GM12878 (cell line): ENCODE measurements at regions not wholly inside any gene's neighbourhood (a gene's known extent, or its start where the extent isn't known, plus 50 kb on each side); places are given as distances from the start of the nearest gene placed in this dataset.

Source experiments
- ATAC-seq: fragments of 200-7000 bp; cut with Tn5 transposase; 3 replicates; pipeline ENCODE4 v1.9.1; 2020; ENCODE audit warnings: mild to moderate bottlenecking, moderate library complexity
- BruUV-seq: library from RNA; stranded (reverse); fragments of 400-500 nt; replicated peaks from 2 replicates; lab custom pipeline; 2021; lab: Mats Ljungman, UMichigan
- CTCF ChIA-PET: fragments of 300-600 bp; sonication (Branson Sonifier 250); formaldehyde crosslinking; extraction: SDS; loops from one replicate; lab custom pipeline; 2021; ENCODE audit warnings: inconsistent platforms; lab: Yijun Ruan, JAX
- POLR2A ChIA-PET: fragments of 350-600 bp; formaldehyde crosslinking; extraction: SDS; loops from one replicate; lab custom pipeline; 2021; ENCODE audit warnings: inconsistent platforms; lab: Charles Lee
- RAD21 ChIA-PET: fragments of 300-600 bp; sonication (Branson Sonifier 250); formaldehyde crosslinking; loops from one replicate; lab custom pipeline; 2023; ENCODE audit warnings: antibody characterized with exemption; ENCODE audit not compliant: unreplicated experiment; lab: Charles Lee
- SMC1A ChIA-PET: fragments of 300-600 bp; sonication (Branson Sonifier 250); formaldehyde crosslinking; loops from one replicate; lab custom pipeline; 2023; ENCODE audit not compliant: unreplicated experiment, uncharacterized antibody; lab: Charles Lee
- DNase-seq: peaks from one replicate; pipeline ENCODE4 v3.0.0-alpha.2; 2011; ENCODE audit warnings: low read depth, low spot score
- FAIRE-seq: peaks from 3 replicates; lab custom pipeline; 2011; peaks lifted over from hg19 to GRCh38; lab: Jason Lieb, UNC
- H2AFZ ChIP-seq: 2 replicates; pipeline ENCODE4 v1.6.0; 2011; ENCODE audit warnings: low read depth, low read length, control low read depth; ENCODE audit not compliant: control insufficient read depth
- H3K27ac ChIP-seq: 2 replicates; pipeline ENCODE4 v1.5.1; 2011; ENCODE audit warnings: control low read depth; ENCODE audit not compliant: control insufficient read depth, insufficient read depth
- H3K27me3 ChIP-seq, 2 experiments: replicated peaks in 1 of 2; 2 replicates each; pipeline versions ENCODE4 v1.6.0 to v1.6.1; 2011; ENCODE audit warnings: low read length in 1 of 2; ENCODE audit not compliant: control insufficient read depth in 2 of 2, insufficient read depth in 2 of 2
- H3K36me3 ChIP-seq, 2 experiments: 2 replicates each; pipeline ENCODE4 v1.5.1; 2011; ENCODE audit warnings: low read length in 1 of 2; ENCODE audit not compliant: control insufficient read depth in 2 of 2, insufficient read depth in 2 of 2
- H3K4me1 ChIP-seq: 2 replicates; pipeline ENCODE4 v1.6.1; 2011; ENCODE audit warnings: mild to moderate bottlenecking, low read length, moderate library complexity, mixed read lengths; ENCODE audit not compliant: control insufficient read depth, insufficient read depth
- H3K4me2 ChIP-seq: 2 replicates; pipeline ENCODE4 v1.6.0; 2011; ENCODE audit warnings: control low read depth; ENCODE audit not compliant: control insufficient read depth, insufficient read depth
- H3K4me3 ChIP-seq: fragments of 200-600 bp; sonication (generic); 2 replicates; pipeline ENCODE4 v1.5.1; 2016
- H3K79me2 ChIP-seq: 2 replicates; pipeline ENCODE4 v1.6.0; 2011; ENCODE audit warnings: low read length; ENCODE audit not compliant: control insufficient read depth, insufficient read depth
- H3K9ac ChIP-seq: 2 replicates; pipeline ENCODE4 v1.8.0; 2011; ENCODE audit warnings: low read length, control low read depth, mixed read lengths; ENCODE audit not compliant: control insufficient read depth, insufficient read depth
- H3K9me3 ChIP-seq: replicated peaks from 3 replicates; pipeline ENCODE4 v1.5.1; 2011; ENCODE audit warnings: mild to moderate bottlenecking, low read length; ENCODE audit not compliant: control insufficient read depth, insufficient read depth
- H4K20me1 ChIP-seq: 2 replicates; pipeline ENCODE4 v1.6.0; 2011; ENCODE audit not compliant: control insufficient read depth, insufficient read depth
- RFX5 ChIP-seq: IDR thresholded peaks from 2 replicates; pipeline ENCODE4 v1.6.1; 2011; ENCODE audit warnings: low read depth, low read length, improper control_type of control experiment
- TCF12 ChIP-seq: IDR thresholded peaks from 2 replicates; pipeline ENCODE4 v1.6.1; 2011; ENCODE audit warnings: low read depth, mild to moderate bottlenecking, low read length
- YBX1 ChIP-seq: fragments of 450-650 bp; IDR thresholded peaks from 2 replicates; pipeline ENCODE4 v1.6.1; 2016; ENCODE audit warnings: antibody characterized with exemption
- WGBS: methylation state at CpG from one replicate; pipeline ENCODE4 v1.1.6; 2016; ENCODE audit warnings: low lambda C conversion rate; ENCODE audit not compliant: insufficient replicate concordance, insufficient coverage; ENCODE audit errors: missing lambda C conversion rate; 5-methylcytosine and 5-hydroxymethylcytosine counted together
- in situ Hi-C: fragments of 300-500 bp; cut with MboI; formaldehyde crosslinking; loops from 9 replicates; pipeline ENCODE4 v1.14.3; 2018; ENCODE audit warnings: mixed read lengths
- intact Hi-C: fragments of 100-400 bp; cut with micrococcal nuclease; formaldehyde crosslinking; loops from one replicate; pipeline ENCODE4 v1.14.2; 2022; ENCODE audit not compliant: unreplicated experiment
- TF ChIP-seq, protein P1 (sequence below): fragments of 450-650 bp; IDR thresholded peaks from 2 replicates; pipeline ENCODE4 v1.6.1; 2017; ENCODE audit warnings: antibody characterized with exemption, mild to moderate bottlenecking, moderate library complexity
- TF ChIP-seq, protein P2 (sequence below): fragments of 450-650 bp; IDR thresholded peaks from 2 replicates; pipeline ENCODE4 v1.6.1; 2017; ENCODE audit warnings: mild to moderate bottlenecking

DNA sequence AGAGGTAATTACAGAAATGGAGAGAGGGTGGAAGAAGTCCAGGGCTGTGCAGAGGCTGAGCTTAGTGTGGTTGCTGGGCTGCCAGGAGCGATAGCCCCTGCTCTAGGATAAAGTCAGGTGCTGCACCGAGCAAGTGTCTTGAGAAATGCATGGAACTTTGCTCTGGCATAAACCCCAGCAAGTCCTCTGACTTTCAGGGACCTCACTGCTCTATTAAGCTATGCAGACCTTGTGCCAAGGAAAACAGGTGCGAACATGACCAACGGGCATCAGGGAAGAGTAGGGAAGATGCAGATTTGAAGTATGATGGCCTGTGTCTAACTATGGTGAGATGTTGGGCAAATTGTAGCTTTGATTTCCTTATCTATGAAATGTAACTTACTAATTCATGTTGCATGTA is 416.8 kb downstream of the NR2F2 start:
- no peaks in the 10 kb centered on the region for H3K36me3 ChIP-seq
- H2AFZ ChIP-seq, result no peak overlapping the region
- intact Hi-C loops, result no loop called here
- no peak for FAIRE-seq
- H3K79me2 ChIP-seq, result no peaks in the 10 kb centered on the region
- no peak for ATAC-seq
- H3K27ac ChIP-seq, result no peak overlapping the region
- no peaks in the 10 kb centered on the region for H3K27me3 ChIP-seq
- 22% methylated on average over 4 of the region's 4 CpGs for WGBS
- ChIA-PET POLR2A (no interaction called here), CTCF (no interaction called here), SMC1A (interaction anchor here (0.7 to 1.0 kb wide), 4 partner anchors 58 to 197 kb away, joined by 3 to 4 read pairs (median 3); no protein-coding TSS in a partner anchor), RAD21 (interaction anchor here (0.6 kb wide), 1 partner anchor 339 kb away, joined by 3 read pairs; no protein-coding TSS in a partner anchor)
- H3K4me1 ChIP-seq, result no peaks in the 10 kb centered on the region
- TF ChIP-seq RFX5, result no peak
- TF ChIP-seq TCF12, result no peak
- TF ChIP-seq YBX1, result no peak
- TF ChIP-seq, protein P1, sequence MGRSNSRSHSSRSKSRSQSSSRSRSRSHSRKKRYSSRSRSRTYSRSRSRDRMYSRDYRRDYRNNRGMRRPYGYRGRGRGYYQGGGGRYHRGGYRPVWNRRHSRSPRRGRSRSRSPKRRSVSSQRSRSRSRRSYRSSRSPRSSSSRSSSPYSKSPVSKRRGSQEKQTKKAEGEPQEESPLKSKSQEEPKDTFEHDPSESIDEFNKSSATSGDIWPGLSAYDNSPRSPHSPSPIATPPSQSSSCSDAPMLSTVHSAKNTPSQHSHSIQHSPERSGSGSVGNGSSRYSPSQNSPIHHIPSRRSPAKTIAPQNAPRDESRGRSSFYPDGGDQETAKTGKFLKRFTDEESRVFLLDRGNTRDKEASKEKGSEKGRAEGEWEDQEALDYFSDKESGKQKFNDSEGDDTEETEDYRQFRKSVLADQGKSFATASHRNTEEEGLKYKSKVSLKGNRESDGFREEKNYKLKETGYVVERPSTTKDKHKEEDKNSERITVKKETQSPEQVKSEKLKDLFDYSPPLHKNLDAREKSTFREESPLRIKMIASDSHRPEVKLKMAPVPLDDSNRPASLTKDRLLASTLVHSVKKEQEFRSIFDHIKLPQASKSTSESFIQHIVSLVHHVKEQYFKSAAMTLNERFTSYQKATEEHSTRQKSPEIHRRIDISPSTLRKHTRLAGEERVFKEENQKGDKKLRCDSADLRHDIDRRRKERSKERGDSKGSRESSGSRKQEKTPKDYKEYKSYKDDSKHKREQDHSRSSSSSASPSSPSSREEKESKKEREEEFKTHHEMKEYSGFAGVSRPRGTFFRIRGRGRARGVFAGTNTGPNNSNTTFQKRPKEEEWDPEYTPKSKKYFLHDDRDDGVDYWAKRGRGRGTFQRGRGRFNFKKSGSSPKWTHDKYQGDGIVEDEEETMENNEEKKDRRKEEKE, result no peak
- TF ChIP-seq, protein P2, sequence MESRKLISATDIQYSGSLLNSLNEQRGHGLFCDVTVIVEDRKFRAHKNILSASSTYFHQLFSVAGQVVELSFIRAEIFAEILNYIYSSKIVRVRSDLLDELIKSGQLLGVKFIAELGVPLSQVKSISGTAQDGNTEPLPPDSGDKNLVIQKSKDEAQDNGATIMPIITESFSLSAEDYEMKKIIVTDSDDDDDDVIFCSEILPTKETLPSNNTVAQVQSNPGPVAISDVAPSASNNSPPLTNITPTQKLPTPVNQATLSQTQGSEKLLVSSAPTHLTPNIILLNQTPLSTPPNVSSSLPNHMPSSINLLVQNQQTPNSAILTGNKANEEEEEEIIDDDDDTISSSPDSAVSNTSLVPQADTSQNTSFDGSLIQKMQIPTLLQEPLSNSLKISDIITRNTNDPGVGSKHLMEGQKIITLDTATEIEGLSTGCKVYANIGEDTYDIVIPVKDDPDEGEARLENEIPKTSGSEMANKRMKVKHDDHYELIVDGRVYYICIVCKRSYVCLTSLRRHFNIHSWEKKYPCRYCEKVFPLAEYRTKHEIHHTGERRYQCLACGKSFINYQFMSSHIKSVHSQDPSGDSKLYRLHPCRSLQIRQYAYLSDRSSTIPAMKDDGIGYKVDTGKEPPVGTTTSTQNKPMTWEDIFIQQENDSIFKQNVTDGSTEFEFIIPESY, result no peak
- no peak overlapping the region for H3K4me3 ChIP-seq
- no peak for DNase-seq
- no peaks in the 10 kb centered on the region for H4K20me1 ChIP-seq
- in situ Hi-C loops, result no loop called here
- no TSS peak for BruUV-seq
- no peak overlapping the region for H3K4me2 ChIP-seq
- H3K9ac ChIP-seq, result no peak overlapping the region
- H3K9me3 ChIP-seq, result no peaks in the 10 kb centered on the region
